Loucy (cell line): ENCODE measurements at regions not wholly inside any gene's neighbourhood (a gene's known extent, or its start where the extent isn't known, plus 50 kb on each side); places are given as distances from the start of the nearest gene placed in this dataset.

Experiments used
- EZH2phosphoT487 ChIP-seq: fragments of 200-600 bp; IDR thresholded peaks from 2 replicates; pipeline ENCODE4 v1.6.1; 2018; ENCODE audit warnings: antibody characterized with exemption, mild to moderate bottlenecking, moderate library complexity, borderline replicate concordance
- TF ChIP-seq, protein P1 (sequence below): fragments of 200-600 bp; sonication (generic); conservative IDR thresholded peaks from 2 replicates; pipeline ENCODE4 v1.5.1; 2014; ENCODE audit warnings: mild to moderate bottlenecking, antibody characterized with exemption, low read length

DNA sequence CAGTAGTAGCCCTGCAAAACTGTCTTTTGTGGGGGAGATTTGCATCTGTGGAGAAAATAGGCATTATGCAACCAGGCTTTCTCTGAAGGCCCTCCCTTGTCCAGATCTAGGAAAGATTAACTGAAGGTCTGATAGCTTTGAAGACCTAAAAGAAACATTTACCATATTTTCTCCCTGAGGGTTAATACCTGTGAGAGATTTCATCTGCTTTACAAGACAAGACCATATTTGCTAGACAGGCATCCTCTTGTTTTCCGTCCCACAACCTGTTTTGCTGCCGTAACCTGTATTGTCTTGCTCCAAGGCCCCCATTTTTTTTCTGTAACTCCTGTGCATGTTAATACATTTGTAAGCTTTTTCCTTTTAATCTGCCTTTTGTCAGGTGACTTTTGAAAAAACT lies 1985.2 kb upstream of the CDH9 start:
- TF ChIP-seq, protein P1, sequence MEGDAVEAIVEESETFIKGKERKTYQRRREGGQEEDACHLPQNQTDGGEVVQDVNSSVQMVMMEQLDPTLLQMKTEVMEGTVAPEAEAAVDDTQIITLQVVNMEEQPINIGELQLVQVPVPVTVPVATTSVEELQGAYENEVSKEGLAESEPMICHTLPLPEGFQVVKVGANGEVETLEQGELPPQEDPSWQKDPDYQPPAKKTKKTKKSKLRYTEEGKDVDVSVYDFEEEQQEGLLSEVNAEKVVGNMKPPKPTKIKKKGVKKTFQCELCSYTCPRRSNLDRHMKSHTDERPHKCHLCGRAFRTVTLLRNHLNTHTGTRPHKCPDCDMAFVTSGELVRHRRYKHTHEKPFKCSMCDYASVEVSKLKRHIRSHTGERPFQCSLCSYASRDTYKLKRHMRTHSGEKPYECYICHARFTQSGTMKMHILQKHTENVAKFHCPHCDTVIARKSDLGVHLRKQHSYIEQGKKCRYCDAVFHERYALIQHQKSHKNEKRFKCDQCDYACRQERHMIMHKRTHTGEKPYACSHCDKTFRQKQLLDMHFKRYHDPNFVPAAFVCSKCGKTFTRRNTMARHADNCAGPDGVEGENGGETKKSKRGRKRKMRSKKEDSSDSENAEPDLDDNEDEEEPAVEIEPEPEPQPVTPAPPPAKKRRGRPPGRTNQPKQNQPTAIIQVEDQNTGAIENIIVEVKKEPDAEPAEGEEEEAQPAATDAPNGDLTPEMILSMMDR, result no peak
- TF ChIP-seq EZH2phosphoT487, result no peak
